A549 (cell line): ENCODE measurements at regions not wholly inside any gene's neighbourhood (a gene's known extent, or its start where the extent isn't known, plus 50 kb on each side); places are given as distances from the start of the nearest gene placed in this dataset.

Experiments
- ATAC-seq, 2 experiments: fragments of 200-7000 bp in 1 of 2; fragments of >200 bp in 1 of 2; cut with Nextera tagmentation in 1 of 2; cut with Tn5 transposase in 1 of 2; 3 replicates each; pipeline versions ENCODE4 v1.8.0 to v1.9.1; 2018 to 2020; ENCODE audit warnings: mild to moderate bottlenecking in 1 of 2, moderate library complexity in 1 of 2
- CTCF ChIA-PET: fragments of 300-600 bp; sonication (Branson Sonifier 250); formaldehyde crosslinking; extraction: SDS; loops from one replicate; lab custom pipeline; 2021; ENCODE audit warnings: antibody characterized with exemption, inconsistent platforms; lab: Yijun Ruan, JAX
- POLR2A ChIA-PET: fragments of 350-600 bp; formaldehyde crosslinking; extraction: SDS; loops from one replicate; lab custom pipeline; 2021; ENCODE audit warnings: antibody characterized with exemption, inconsistent platforms; lab: Yijun Ruan, JAX
- DNase-seq, 2 experiments: peaks; one replicate each; pipeline versions ENCODE4 v3.0.0 to v3.0.0-alpha.2; 2011 to 2016; ENCODE audit warnings: low read depth in 1 of 2, low spot score in 1 of 2
- FAIRE-seq: peaks from 2 replicates; lab custom pipeline; 2011; peaks lifted over from hg19 to GRCh38; lab: Jason Lieb, UNC
- H3K27ac ChIP-seq, 2 experiments: fragments of >200 bp; sonication (Bioruptor Twin); formaldehyde crosslinking; 3 replicates each; pipeline ENCODE4 v1.5.1; 2016 to 2017
- H3K4me1 ChIP-seq: fragments of >200 bp; sonication (Bioruptor Twin); formaldehyde crosslinking; 3 replicates; pipeline ENCODE4 v1.6.1; 2016
- H3K4me2 ChIP-seq: fragments of >200 bp; sonication (Bioruptor Twin); formaldehyde crosslinking; 3 replicates; pipeline ENCODE4 v1.6.1; 2016
- H3K4me3 ChIP-seq: fragments of >200 bp; sonication (Bioruptor Twin); formaldehyde crosslinking; 3 replicates; pipeline ENCODE4 v1.5.1; 2016
- H3K9me3 ChIP-seq: fragments of >200 bp; sonication (Bioruptor Twin); formaldehyde crosslinking; 3 replicates; pipeline ENCODE4 v1.6.1; 2016
- ATOH8 ChIP-seq: fragments of 250-450 bp; sonication (Bioruptor Pico); IDR thresholded peaks from 2 replicates; pipeline ENCODE4 v1.5.0; 2020; ENCODE audit warnings: low read depth, mild to moderate bottlenecking, moderate library complexity
- CBX2 ChIP-seq: fragments of 200-600 bp; sonication (generic); IDR thresholded peaks from 2 replicates; pipeline ENCODE4 v1.6.1; 2016; ENCODE audit warnings: low read depth, mild to moderate bottlenecking, borderline replicate concordance
- CBX8 ChIP-seq: fragments of 200-600 bp; sonication (generic); IDR thresholded peaks from 2 replicates; pipeline ENCODE4 v1.6.1; 2016
- CHD2 ChIP-seq: fragments of 150-350 bp; IDR thresholded peaks from 2 replicates; pipeline ENCODE4 v1.6.1; 2014; ENCODE audit warnings: low read length; ENCODE audit not compliant: partially characterized antibody
- CHD4 ChIP-seq: fragments of 200-600 bp; sonication (generic); IDR thresholded peaks from 2 replicates; pipeline ENCODE4 v1.6.1; 2016; ENCODE audit warnings: antibody characterized with exemption, mild to moderate bottlenecking, borderline replicate concordance
- CTCF ChIP-seq: fragments of >200 bp; sonication (Bioruptor Twin); formaldehyde crosslinking; IDR thresholded peaks from 3 replicates; pipeline ENCODE4 v1.5.1; 2016
- EHF ChIP-seq: fragments of 250-450 bp; sonication (Bioruptor Pico); IDR thresholded peaks from 2 replicates; pipeline ENCODE4 v1.5.0; 2020; ENCODE audit warnings: mild to moderate bottlenecking
- EHMT2 ChIP-seq: fragments of 200-600 bp; sonication (generic); IDR thresholded peaks from 2 replicates; pipeline ENCODE4 v1.6.1; 2016; ENCODE audit warnings: antibody characterized with exemption, low read depth, mild to moderate bottlenecking, moderate library complexity
- FOSL2 ChIP-seq, 2 experiments: fragments of 450-650 bp in 1 of 2; fragments of >200 bp in 1 of 2; sonication (Bioruptor Twin) in 1 of 2; formaldehyde crosslinking; IDR thresholded peaks; 2 replicates each; pipeline versions ENCODE4 v1.5.0 to v1.6.1; 2016 to 2020; ENCODE audit warnings: mild to moderate bottlenecking in 1 of 2, moderate library complexity in 1 of 2
- FOXS1 ChIP-seq: fragments of 250-450 bp; sonication (Bioruptor Pico); IDR thresholded peaks from 2 replicates; pipeline ENCODE4 v1.5.0; 2020; ENCODE audit warnings: mild to moderate bottlenecking, moderate library complexity
- HDAC2 ChIP-seq: fragments of 200-600 bp; sonication (generic); IDR thresholded peaks from 2 replicates; pipeline ENCODE4 v1.6.1; 2016
- HES2 ChIP-seq: fragments of >200 bp; sonication (Bioruptor Twin); formaldehyde crosslinking; IDR thresholded peaks from 2 replicates; pipeline ENCODE4 v1.6.1; 2016
- HMGXB4 ChIP-seq: fragments of 250-450 bp; sonication (Bioruptor Pico); IDR thresholded peaks from 2 replicates; pipeline ENCODE4 v1.5.0; 2021; ENCODE audit warnings: mild to moderate bottlenecking, moderate library complexity, borderline replicate concordance
- HOXB13 ChIP-seq: fragments of 250-450 bp; sonication (Bioruptor Pico); IDR thresholded peaks from 2 replicates; pipeline ENCODE4 v1.5.0; 2020; ENCODE audit warnings: low read depth, mild to moderate bottlenecking, moderate library complexity
- HOXB5 ChIP-seq: fragments of 250-450 bp; sonication (Bioruptor Pico); IDR thresholded peaks from 2 replicates; pipeline ENCODE4 v1.5.0; 2020; ENCODE audit warnings: mild to moderate bottlenecking, moderate library complexity
- KDM1A ChIP-seq: fragments of 200-600 bp; sonication (generic); IDR thresholded peaks from 2 replicates; pipeline ENCODE4 v1.6.1; 2016; ENCODE audit warnings: low read depth, mild to moderate bottlenecking
- NFE2L2 ChIP-seq: fragments of 150-350 bp; conservative IDR thresholded peaks from 2 replicates; pipeline ENCODE4 v1.6.1; 2014; ENCODE audit warnings: low read length
- NR3C1 ChIP-seq: fragments of >200 bp; sonication (Bioruptor Twin); formaldehyde crosslinking; IDR thresholded peaks from 3 replicates; pipeline ENCODE4 v1.6.1; 2017
- PHF8 ChIP-seq: fragments of 200-600 bp; sonication (generic); IDR thresholded peaks from 2 replicates; pipeline ENCODE4 v1.6.1; 2016; ENCODE audit warnings: low read depth, mild to moderate bottlenecking, antibody characterized with exemption, moderate library complexity, borderline replicate concordance
- POLR2A ChIP-seq: IDR thresholded peaks from 2 replicates; pipeline ENCODE4 v1.6.1; 2012; ENCODE audit warnings: mild to moderate bottlenecking, low read length
- POLR2AphosphoS2 ChIP-seq: conservative IDR thresholded peaks from 2 replicates; pipeline ENCODE4 v1.6.1; 2012; ENCODE audit warnings: low read length, improper control_type of control experiment, inconsistent platforms
- RAD21 ChIP-seq, 2 experiments: fragments of >200 bp in 1 of 2; sonication (Bioruptor Twin) in 1 of 2; formaldehyde crosslinking in 1 of 2; IDR thresholded peaks in 1 of 2; conservative IDR thresholded peaks in 1 of 2; 2 replicates in 1 of 2; 3 replicates in 1 of 2; pipeline ENCODE4 v1.6.1; 2012 to 2018; ENCODE audit warnings: inconsistent platforms in 1 of 2
- RARB ChIP-seq: fragments of 250-450 bp; sonication (Bioruptor Pico); IDR thresholded peaks from 2 replicates; pipeline ENCODE4 v1.8.0; 2021; ENCODE audit warnings: mild to moderate bottlenecking, moderate library complexity
- SMC3 ChIP-seq: fragments of >200 bp; sonication (Bioruptor Twin); formaldehyde crosslinking; IDR thresholded peaks from 3 replicates; pipeline ENCODE4 v1.6.1; 2018; ENCODE audit warnings: inconsistent platforms
- SREBF2 ChIP-seq: fragments of 450-650 bp; IDR thresholded peaks from 2 replicates; pipeline ENCODE4 v1.6.1; 2014; ENCODE audit warnings: mild to moderate bottlenecking, moderate library complexity
- WGBS: methylation state at CpG from one replicate; pipeline ENCODE4 v1.1.6; 2017; ENCODE audit errors: missing lambda C conversion rate; 5-methylcytosine and 5-hydroxymethylcytosine counted together

GRCh38 chr12:58615576-58615975 lies 304.7 kb downstream of the LRIG3 start:
- ATAC-seq (no peak), DNase-seq (no peak), FAIRE-seq (no peak)
- no peaks in the 10 kb centered on the region for H3K4me1 ChIP-seq
- H3K4me3 ChIP-seq = no peak overlapping the region
- H3K4me2 ChIP-seq = no peak overlapping the region
- H3K9me3 ChIP-seq = no peaks in the 10 kb centered on the region
- H3K27ac ChIP-seq = no peak overlapping the region
- ChIA-PET POLR2A (no interaction called here), CTCF (no interaction called here)
- TF ChIP-seq FOXS1 (CRISPR knock-in tag) (no peak), POLR2A (no peak), RAD21 (conservative IDR thresholded peaks at IDR 0.05 in 1 of 2, IDR thresholded peaks at IDR 0.05 in 1 of 2) (no peak), NR3C1 (no peak), SMC3 (no peak), NFE2L2 (no peak), POLR2AphosphoS2 (no peak), PHF8 (no peak), HMGXB4 (CRISPR knock-in tag) (no peak), CBX8 (no peak)
- TF ChIP-seq, all 56 proteins: peak for 0

DNA sequence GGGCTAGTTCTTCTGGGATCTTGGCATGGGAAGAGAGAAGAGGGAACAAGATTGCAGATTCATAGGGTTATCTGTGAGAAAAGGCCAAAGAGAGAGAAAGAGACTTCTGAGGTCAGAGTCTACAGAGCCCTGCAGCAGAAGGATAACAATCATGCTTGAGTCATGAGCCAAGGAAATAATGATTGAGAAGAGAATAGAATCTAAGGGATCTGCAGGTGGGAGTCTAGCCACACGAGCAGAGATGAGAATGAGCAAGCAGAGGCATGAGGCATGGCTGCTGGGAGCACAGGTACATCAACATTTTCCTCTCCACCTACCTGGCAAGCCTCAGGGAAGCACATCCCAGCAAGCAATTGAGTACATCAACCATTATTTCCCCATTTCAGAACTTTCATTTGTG lies 303.7 kb downstream of the LRIG3 start:
- FAIRE-seq (no peak), ATAC-seq (no peak), DNase-seq (no peak)
- 2% methylated on average over 1 of the region's 1 CpG for WGBS
- ChIA-PET CTCF (no interaction called here), POLR2A (no interaction called here)
- Histone ChIP-seq H3K27ac (no peak overlapping the region), H3K9me3 (no peaks in the 10 kb centered on the region), H3K4me3 (no peak overlapping the region), H3K4me1 (no peaks in the 10 kb centered on the region), H3K4me2 (no peak overlapping the region)
- TF ChIP-seq SREBF2 (no peak), NR3C1 (no peak), HDAC2 (no peak), NFE2L2 (no peak), KDM1A (no peak), HOXB13 (no peak), RARB (CRISPR knock-in tag) (no peak), CBX2 (no peak), ATOH8 (CRISPR knock-in tag) (no peak), FOSL2 (IDR thresholded peaks at IDR 0.05) (no peak), FOSL2 (CRISPR knock-in tag; IDR thresholded peaks at IDR 0.05) (no peak), EHMT2 (no peak), CHD2 (no peak), CHD4 (no peak), PHF8 (no peak), HES2 (no peak), HOXB5 (CRISPR knock-in tag) (no peak), HMGXB4 (CRISPR knock-in tag) (no peak), EHF (CRISPR knock-in tag) (no peak), CTCF (no peak)
